Retinal pigment epithelial cell (primary cell): ENCODE measurements at regions not wholly inside any gene's neighbourhood (a gene's known extent, or its start where the extent isn't known, plus 50 kb on each side); places are given as distances from the start of the nearest gene placed in this dataset.
A peak's percentile ranks its signal among the peaks of the same experiment; 100 is the strongest.

ENCODE experiments used
- DNase-seq: peaks from one replicate; pipeline ENCODE4 v3.0.0-alpha.2; 2010; ENCODE audit warnings: low read depth
- H3K4me3 ChIP-seq: 2 replicates; pipeline ENCODE4 v1.5.1; 2011; ENCODE audit warnings: mild to moderate bottlenecking, low read length, control low read depth, moderate library complexity
- TF ChIP-seq, protein P1 (sequence below): conservative IDR thresholded peaks from 2 replicates; pipeline ENCODE4 v1.5.1; 2011; ENCODE audit warnings: low read depth, low read length, control low read depth, inconsistent platforms

- TF ChIP-seq, protein P1, sequence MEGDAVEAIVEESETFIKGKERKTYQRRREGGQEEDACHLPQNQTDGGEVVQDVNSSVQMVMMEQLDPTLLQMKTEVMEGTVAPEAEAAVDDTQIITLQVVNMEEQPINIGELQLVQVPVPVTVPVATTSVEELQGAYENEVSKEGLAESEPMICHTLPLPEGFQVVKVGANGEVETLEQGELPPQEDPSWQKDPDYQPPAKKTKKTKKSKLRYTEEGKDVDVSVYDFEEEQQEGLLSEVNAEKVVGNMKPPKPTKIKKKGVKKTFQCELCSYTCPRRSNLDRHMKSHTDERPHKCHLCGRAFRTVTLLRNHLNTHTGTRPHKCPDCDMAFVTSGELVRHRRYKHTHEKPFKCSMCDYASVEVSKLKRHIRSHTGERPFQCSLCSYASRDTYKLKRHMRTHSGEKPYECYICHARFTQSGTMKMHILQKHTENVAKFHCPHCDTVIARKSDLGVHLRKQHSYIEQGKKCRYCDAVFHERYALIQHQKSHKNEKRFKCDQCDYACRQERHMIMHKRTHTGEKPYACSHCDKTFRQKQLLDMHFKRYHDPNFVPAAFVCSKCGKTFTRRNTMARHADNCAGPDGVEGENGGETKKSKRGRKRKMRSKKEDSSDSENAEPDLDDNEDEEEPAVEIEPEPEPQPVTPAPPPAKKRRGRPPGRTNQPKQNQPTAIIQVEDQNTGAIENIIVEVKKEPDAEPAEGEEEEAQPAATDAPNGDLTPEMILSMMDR: no peak
- no peak overlapping the region for H3K4me3 ChIP-seq
- DNase-seq: no peak
Measured at GRCh38 chr2:107281637-107282036, 395.7 kb upstream of the ST6GAL2 start.

DNA sequence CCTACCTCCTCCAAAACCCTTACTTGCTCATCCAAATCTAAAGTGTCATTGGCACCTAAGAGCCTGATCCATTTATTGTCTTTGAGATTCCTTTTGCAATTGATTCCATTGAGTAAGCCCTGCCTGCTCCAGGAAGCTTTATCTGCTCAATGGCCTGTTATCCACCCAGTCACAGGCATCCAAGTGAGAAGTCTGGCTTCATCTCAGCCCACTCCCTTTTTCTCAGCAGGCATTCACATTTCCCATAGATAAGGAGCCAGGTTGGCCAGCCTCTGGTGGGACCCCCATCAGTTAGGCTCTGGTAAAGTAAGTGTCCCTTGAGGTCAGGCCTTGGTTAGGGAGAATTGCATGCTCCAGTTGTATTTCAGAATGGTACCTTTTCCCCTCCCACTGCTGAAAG lies 396.2 kb upstream of the ST6GAL2 start:
- no peak overlapping the region for H3K4me3 ChIP-seq
- no peak for DNase-seq
- TF ChIP-seq, protein P1: no peak

GRCh38 chr2:107285621-107286299 lies 399.8 kb upstream of the ST6GAL2 start:
- TF ChIP-seq, protein P1: no peak
- DNase-seq: peak; percentile 54
- no peak overlapping the region for H3K4me3 ChIP-seq

GRCh38 chr2:107290041-107290440 lies 404.1 kb upstream of the ST6GAL2 start:
- DNase-seq: no peak
- no peak overlapping the region for H3K4me3 ChIP-seq
- TF ChIP-seq, protein P1: no peak

DNA sequence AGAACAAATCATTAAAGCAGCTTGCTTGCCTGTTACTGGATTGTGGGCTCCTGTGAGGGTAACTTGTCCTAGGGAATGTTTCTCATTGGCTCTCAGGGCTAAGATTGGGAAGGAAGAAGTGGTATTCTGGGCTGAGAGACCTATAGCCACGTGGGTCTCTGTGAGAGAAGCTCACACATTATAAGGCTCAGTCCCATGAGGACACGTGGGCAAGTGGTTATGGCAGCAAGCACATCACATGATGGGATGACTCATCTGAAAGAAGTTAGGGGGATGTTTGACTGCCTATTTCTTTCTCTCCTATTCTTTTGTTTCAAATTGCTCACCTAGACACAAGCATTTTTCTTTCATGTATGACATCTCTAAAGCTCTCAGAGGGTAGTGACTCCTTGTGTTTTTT lies 418.0 kb upstream of the ST6GAL2 start:
- DNase-seq: peak; percentile 37
- TF ChIP-seq, protein P1: no peak
- no peak overlapping the region for H3K4me3 ChIP-seq

- no peak for DNase-seq
- TF ChIP-seq, protein P1: no peak
- H3K4me3 ChIP-seq: no peak overlapping the region
Measured at GRCh38 chr2:107305966-107306365, 420.0 kb upstream of the ST6GAL2 start.

- TF ChIP-seq, protein P1: no peak
- H3K4me3 ChIP-seq: no peak overlapping the region
- no peak for DNase-seq
Measured at GRCh38 chr2:107306881-107307280, 420.9 kb upstream of the ST6GAL2 start.
